Mesothelial cell of epicardium (in vitro differentiated cells): ENCODE measurements at regions not wholly inside any gene's neighbourhood (a gene's known extent, or its start where the extent isn't known, plus 50 kb on each side); places are given as distances from the start of the nearest gene placed in this dataset.
A peak's percentile ranks its signal among the peaks of the same experiment; 100 is the strongest.

Experiments used
- DNase-seq, 2 experiments: peaks; one replicate each; pipeline ENCODE4 v3.0.0; 2021; ENCODE audit warnings: low spot score in 2 of 2; ENCODE audit not compliant: unreplicated experiment in 2 of 2
- H3K27ac Mint-ChIP-seq: 2 replicates; pipeline ENCODE4 v1.8.0; 2021; ENCODE audit warnings: mixed read lengths
- H3K27me3 Mint-ChIP-seq: 2 replicates; pipeline ENCODE4 v1.8.0; 2021; ENCODE audit warnings: low read depth, mixed read lengths
- H3K36me3 Mint-ChIP-seq: 2 replicates; pipeline ENCODE4 v1.8.0; 2021; ENCODE audit warnings: mixed read lengths
- H3K4me1 Mint-ChIP-seq: 2 replicates; pipeline ENCODE4 v1.8.0; 2021; ENCODE audit warnings: mixed read lengths
- H3K4me3 Mint-ChIP-seq: 2 replicates; pipeline ENCODE4 v1.8.0; 2021; ENCODE audit warnings: mild to moderate bottlenecking, moderate library complexity, mixed read lengths
- H3K9me3 Mint-ChIP-seq: 2 replicates; pipeline ENCODE4 v1.8.0; 2021; ENCODE audit warnings: mixed read lengths
- TF ChIP-seq, protein P1 (sequence below): fragments of 200-600 bp; sonication (generic); IDR thresholded peaks from one replicate; pipeline ENCODE4 v1.5.0; 2021; ENCODE audit warnings: antibody characterized with exemption; ENCODE audit not compliant: unreplicated experiment

DNA sequence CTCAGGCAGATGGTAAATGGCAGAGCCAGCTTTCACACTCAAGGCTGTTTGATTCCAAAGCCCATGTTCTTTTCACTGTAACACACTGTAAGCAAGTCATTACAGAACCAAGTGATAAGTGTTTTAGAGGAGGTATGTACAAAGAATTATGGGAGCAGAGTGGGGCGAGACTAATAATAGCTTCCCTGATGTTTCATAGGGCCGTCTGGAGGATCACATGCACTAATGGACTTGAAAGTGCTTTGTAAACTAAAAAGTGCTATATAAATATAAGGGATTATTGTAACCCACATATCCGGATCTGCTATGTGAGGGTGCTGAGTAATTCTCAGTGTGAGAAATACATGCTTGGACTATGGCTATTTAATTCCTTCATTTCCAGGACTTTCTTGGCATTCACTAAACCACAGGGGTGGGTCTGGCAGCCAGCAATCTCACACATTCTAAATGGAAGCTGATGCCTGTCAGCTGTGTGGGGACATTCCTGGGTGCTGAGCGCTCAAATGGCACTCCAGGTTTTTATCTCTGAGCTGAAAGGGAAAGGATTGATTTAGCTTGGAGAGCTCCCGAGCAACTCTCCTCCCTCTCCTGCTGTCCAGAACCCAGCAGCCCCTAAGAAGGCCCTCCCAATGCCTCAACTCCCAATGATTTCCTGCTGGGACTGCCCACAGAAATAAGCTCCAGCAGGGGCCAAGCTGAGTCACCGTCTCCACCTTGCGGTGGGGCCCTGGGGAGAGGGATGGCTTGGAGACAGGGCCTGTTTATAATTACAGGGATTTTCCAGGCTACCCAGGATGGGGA lies 222.8 kb downstream of the SOX11 start:
- H3K9me3 Mint-ChIP-seq = peaks cover 24% of the 10 kb centered on the region
- H3K36me3 Mint-ChIP-seq = peaks cover 6% of the 10 kb centered on the region
- H3K27me3 Mint-ChIP-seq = no peaks in the 10 kb centered on the region
- DNase-seq = peak in 1 of 2 experiments; percentile 51
- TF ChIP-seq, protein P1, sequence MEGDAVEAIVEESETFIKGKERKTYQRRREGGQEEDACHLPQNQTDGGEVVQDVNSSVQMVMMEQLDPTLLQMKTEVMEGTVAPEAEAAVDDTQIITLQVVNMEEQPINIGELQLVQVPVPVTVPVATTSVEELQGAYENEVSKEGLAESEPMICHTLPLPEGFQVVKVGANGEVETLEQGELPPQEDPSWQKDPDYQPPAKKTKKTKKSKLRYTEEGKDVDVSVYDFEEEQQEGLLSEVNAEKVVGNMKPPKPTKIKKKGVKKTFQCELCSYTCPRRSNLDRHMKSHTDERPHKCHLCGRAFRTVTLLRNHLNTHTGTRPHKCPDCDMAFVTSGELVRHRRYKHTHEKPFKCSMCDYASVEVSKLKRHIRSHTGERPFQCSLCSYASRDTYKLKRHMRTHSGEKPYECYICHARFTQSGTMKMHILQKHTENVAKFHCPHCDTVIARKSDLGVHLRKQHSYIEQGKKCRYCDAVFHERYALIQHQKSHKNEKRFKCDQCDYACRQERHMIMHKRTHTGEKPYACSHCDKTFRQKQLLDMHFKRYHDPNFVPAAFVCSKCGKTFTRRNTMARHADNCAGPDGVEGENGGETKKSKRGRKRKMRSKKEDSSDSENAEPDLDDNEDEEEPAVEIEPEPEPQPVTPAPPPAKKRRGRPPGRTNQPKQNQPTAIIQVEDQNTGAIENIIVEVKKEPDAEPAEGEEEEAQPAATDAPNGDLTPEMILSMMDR = no peak
- no peak overlapping the region for H3K4me3 Mint-ChIP-seq
- H3K4me1 Mint-ChIP-seq = peaks cover 27% of the 10 kb centered on the region
- H3K27ac Mint-ChIP-seq = peak overlapping the region; percentile 64

DNA sequence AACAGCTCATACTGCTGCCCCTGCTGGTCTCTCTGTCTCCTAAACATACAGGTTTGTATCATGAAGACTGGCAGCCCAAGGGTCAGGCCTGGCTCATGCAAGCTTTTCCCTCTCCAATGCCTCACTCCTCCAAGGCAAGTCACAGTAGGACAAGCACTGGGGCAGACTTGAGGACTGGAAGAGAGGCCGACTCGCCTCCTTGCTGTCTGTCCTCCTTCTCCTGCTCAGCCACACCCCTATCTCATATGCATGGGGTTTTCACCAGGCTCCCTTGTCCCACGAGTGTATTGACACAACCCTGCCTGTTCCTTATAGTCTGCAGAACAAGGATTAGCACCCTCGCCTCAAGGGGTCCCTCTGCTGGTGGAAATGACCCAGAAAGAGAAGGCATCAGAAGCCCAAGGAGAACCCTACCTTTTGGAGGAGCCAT lies 223.7 kb downstream of the SOX11 start:
- peaks cover 26% of the 10 kb centered on the region for H3K4me1 Mint-ChIP-seq
- H3K27ac Mint-ChIP-seq = no peak overlapping the region
- peaks cover 6% of the 10 kb centered on the region for H3K36me3 Mint-ChIP-seq
- TF ChIP-seq, protein P1 = no peak
- no peak overlapping the region for H3K4me3 Mint-ChIP-seq
- no peak for DNase-seq
- H3K9me3 Mint-ChIP-seq = peaks cover 28% of the 10 kb centered on the region
- H3K27me3 Mint-ChIP-seq = no peaks in the 10 kb centered on the region

DNA sequence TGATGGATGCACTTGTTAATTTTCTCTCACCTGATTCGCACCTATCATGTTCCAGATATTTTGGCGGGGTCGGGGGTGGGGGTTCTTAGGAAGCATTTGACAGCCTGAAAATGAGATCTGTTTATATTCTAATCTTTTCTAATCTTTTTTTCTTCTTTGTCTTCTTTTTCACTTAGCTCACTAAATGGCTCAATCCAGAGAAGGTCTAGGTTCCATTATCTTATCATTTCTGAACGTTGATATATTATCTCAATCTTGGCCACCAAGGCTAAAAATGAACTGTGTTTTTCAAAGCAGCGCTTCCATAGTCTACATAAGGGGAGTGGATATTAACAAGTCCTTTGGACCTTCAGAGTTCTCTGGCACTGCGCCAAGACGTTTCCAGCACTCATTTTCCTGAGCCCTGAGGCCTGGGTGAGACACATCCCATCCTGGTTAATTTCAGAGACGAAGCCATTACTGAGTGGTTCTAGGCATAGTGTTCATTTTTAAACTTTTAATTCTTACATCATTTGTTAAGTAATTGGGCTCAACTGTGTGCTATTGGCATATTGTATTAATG lies 229.0 kb downstream of the SOX11 start:
- Mint-ChIP-seq H3K36me3 (peaks cover 6% of the 10 kb centered on the region), H3K9me3 (peaks cover 31% of the 10 kb centered on the region), H3K4me1 (peaks cover 16% of the 10 kb centered on the region), H3K4me3 (no peak overlapping the region), H3K27ac (no peak overlapping the region), H3K27me3 (no peaks in the 10 kb centered on the region)
- TF ChIP-seq, protein P1 = no peak
- DNase-seq = no peak

DNA sequence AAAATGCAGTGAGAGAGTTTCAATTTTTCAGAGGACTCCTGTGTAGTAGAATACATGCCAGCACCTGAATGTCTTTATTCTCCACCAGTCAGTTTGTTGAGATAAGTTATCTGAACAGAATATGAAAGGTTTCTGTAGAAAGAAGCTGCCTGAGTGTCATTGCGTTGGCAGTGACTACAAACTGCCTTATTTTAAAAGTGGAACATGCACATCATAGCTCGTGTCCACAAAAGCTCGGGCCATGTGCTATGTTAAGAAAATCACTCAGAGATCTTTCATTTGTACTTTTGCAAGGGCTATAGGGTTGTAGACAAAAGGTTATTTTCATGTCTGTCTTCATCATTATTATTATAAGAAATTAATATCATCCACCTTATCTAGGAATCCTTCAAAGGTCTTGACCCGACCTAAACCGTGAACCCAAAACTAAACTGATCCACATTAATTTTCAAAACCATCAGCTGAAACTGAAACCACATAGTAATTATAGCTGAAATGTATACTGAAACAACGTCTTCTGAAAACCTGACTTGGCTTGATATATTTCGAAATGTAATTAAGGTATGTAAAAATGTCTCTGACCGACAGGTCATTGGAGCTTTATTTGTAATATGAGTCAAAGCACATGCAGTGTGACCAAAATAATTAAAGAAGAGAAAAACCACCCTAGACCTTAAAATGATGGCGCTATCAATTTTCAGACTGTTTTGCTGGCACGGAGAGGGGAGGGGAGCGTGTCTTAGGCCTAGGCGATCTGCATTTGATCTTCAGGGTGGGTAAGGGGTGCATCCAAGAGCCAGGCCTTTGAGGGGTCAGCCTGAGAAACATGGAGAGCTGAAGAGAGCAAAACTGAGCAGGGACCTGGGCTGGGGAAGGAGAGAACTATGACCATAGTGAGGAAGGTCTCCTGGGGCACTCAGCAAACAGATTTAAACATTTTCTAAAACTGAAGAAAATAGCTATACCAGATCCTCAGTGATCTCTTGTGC lies 232.1 kb downstream of the SOX11 start:
- H3K36me3 Mint-ChIP-seq = peaks cover 2% of the 10 kb centered on the region
- H3K4me1 Mint-ChIP-seq = peaks cover 24% of the 10 kb centered on the region
- H3K27ac Mint-ChIP-seq = no peak overlapping the region

DNA sequence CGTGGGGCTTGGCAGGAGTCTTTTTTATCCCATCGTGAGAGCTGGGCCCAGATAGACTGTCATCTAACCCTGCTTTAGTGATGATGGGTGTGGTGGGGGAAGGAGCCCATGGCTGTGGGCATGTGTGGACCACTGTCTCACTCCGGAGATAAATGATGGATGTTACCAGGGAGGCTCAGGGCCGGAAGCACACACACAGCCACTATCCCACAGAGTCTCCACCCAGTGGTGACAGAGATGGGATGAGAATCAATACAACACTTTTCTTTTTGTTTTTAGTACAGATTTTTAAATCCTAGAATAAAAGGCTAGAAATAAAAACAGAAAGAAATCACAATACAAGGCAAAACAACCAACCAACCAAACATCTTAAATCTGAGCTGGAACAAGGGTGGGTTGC lies 233.4 kb downstream of the SOX11 start:
- Mint-ChIP-seq H3K4me3 (no peak overlapping the region), H3K27me3 (no peaks in the 10 kb centered on the region), H3K4me1 (peaks cover 24% of the 10 kb centered on the region), H3K9me3 (peaks cover 16% of the 10 kb centered on the region), H3K36me3 (no peaks in the 10 kb centered on the region), H3K27ac (no peak overlapping the region)
- DNase-seq = no peak
- TF ChIP-seq, protein P1 = no peak

More for the DNA sequence above, 232.1 kb downstream of the SOX11 start:
- no peak for DNase-seq
- peaks cover 18% of the 10 kb centered on the region for H3K9me3 Mint-ChIP-seq
- no peak overlapping the region for H3K4me3 Mint-ChIP-seq
- TF ChIP-seq, protein P1 = no peak
- H3K27me3 Mint-ChIP-seq = no peaks in the 10 kb centered on the region
